COLO668 (cell line): ENCODE measurements at regions not wholly inside any gene's neighbourhood (a gene's known extent, or its start where the extent isn't known, plus 50 kb on each side); places are given as distances from the start of the nearest gene placed in this dataset.

ENCODE experiments used
- DNase-seq: peaks from one replicate; lab custom pipeline; 2025; ENCODE audit not compliant: unreplicated experiment; lab: John Stamatoyannopoulos, UW

- no peak for DNase-seq
Observed at GRCh38 chr12:62205346-62205745, 54.9 kb upstream of the USP15 start.

- no peak for DNase-seq
Observed at GRCh38 chr12:62207248-62207647, 53.0 kb upstream of the USP15 start.
